ENCODE measurements at regions not wholly inside any gene's neighbourhood (a gene's known extent, or its start where the extent isn't known, plus 50 kb on each side); places are given as distances from the start of the nearest gene placed in this dataset.

- H3K27ac ChIP-seq (ENCODE audit: low read length) = no peak overlapping the region
- no peaks in the 10 kb centered on the region for H3K36me3 ChIP-seq (ENCODE audit: insufficient read depth, low read depth, low read length)
- H3K4me3 ChIP-seq (ENCODE audit: low read length) = no peak overlapping the region
- H3K27me3 ChIP-seq (ENCODE audit: insufficient read depth, low read length) = no peaks in the 10 kb centered on the region
- H3K9me3 ChIP-seq (ENCODE audit: insufficient read depth, low read depth, low read length) = no peaks in the 10 kb centered on the region
- H3K4me1 ChIP-seq (ENCODE audit: insufficient read depth, low read length) = no peaks in the 10 kb centered on the region
- no peak overlapping the region for H3K9ac ChIP-seq (ENCODE audit: low read depth, low read length)
Measured at GRCh38 chr6:105564121-105564902, 161.4 kb upstream of the PREP start.

GRCh38 chr6:105562027-105562426, 159.1 kb upstream of the PREP start:
- Histone ChIP-seq H3K27me3 (ENCODE audit: insufficient read depth, low read length) (no peaks in the 10 kb centered on the region), H3K4me3 (ENCODE audit: low read length) (no peak overlapping the region), H3K27ac (ENCODE audit: low read length) (no peak overlapping the region), H3K4me1 (ENCODE audit: insufficient read depth, low read length) (no peaks in the 10 kb centered on the region), H3K9me3 (ENCODE audit: insufficient read depth, low read depth, low read length) (no peaks in the 10 kb centered on the region), H3K9ac (ENCODE audit: low read depth, low read length) (no peak overlapping the region), H3K36me3 (ENCODE audit: insufficient read depth, low read depth, low read length) (no peaks in the 10 kb centered on the region)

GRCh38 chr6:105561486-105561885, 158.6 kb upstream of the PREP start:
- Histone ChIP-seq H3K36me3 (ENCODE audit: insufficient read depth, low read depth, low read length) (no peaks in the 10 kb centered on the region), H3K27ac (ENCODE audit: low read length) (no peak overlapping the region), H3K4me3 (ENCODE audit: low read length) (no peak overlapping the region), H3K9ac (ENCODE audit: low read depth, low read length) (no peak overlapping the region), H3K4me1 (ENCODE audit: insufficient read depth, low read length) (no peaks in the 10 kb centered on the region), H3K9me3 (ENCODE audit: insufficient read depth, low read depth, low read length) (no peaks in the 10 kb centered on the region), H3K27me3 (ENCODE audit: insufficient read depth, low read length) (no peaks in the 10 kb centered on the region)

GRCh38 chr6:105560611-105561066, 157.8 kb upstream of the PREP start:
- Histone ChIP-seq H3K9ac (ENCODE audit: low read depth, low read length) (no peak overlapping the region), H3K9me3 (ENCODE audit: insufficient read depth, low read depth, low read length) (no peaks in the 10 kb centered on the region), H3K27me3 (ENCODE audit: insufficient read depth, low read length) (no peaks in the 10 kb centered on the region), H3K36me3 (ENCODE audit: insufficient read depth, low read depth, low read length) (no peaks in the 10 kb centered on the region), H3K4me3 (ENCODE audit: low read length) (no peak overlapping the region), H3K4me1 (ENCODE audit: insufficient read depth, low read length) (no peaks in the 10 kb centered on the region), H3K27ac (ENCODE audit: low read length) (no peak overlapping the region)

GRCh38 chr6:105557291-105557690, 154.4 kb upstream of the PREP start:
- H3K27ac ChIP-seq (ENCODE audit: low read length) = no peak overlapping the region
- no peaks in the 10 kb centered on the region for H3K36me3 ChIP-seq (ENCODE audit: insufficient read depth, low read depth, low read length)
- H3K4me3 ChIP-seq (ENCODE audit: low read length) = no peak overlapping the region
- no peaks in the 10 kb centered on the region for H3K4me1 ChIP-seq (ENCODE audit: insufficient read depth, low read length)
- no peaks in the 10 kb centered on the region for H3K9me3 ChIP-seq (ENCODE audit: insufficient read depth, low read depth, low read length)
- no peak overlapping the region for H3K9ac ChIP-seq (ENCODE audit: low read depth, low read length)
- no peaks in the 10 kb centered on the region for H3K27me3 ChIP-seq (ENCODE audit: insufficient read depth, low read length)

- Histone ChIP-seq H3K9ac (ENCODE audit: low read depth, low read length) (no peak overlapping the region), H3K4me1 (ENCODE audit: insufficient read depth, low read length) (no peaks in the 10 kb centered on the region), H3K4me3 (ENCODE audit: low read length) (no peak overlapping the region), H3K36me3 (ENCODE audit: insufficient read depth, low read depth, low read length) (no peaks in the 10 kb centered on the region), H3K27ac (ENCODE audit: low read length) (no peak overlapping the region), H3K27me3 (ENCODE audit: insufficient read depth, low read length) (no peaks in the 10 kb centered on the region), H3K9me3 (ENCODE audit: insufficient read depth, low read depth, low read length) (no peaks in the 10 kb centered on the region)
Measured at GRCh38 chr6:105553171-105553570, 150.3 kb upstream of the PREP start.

- no peaks in the 10 kb centered on the region for H3K9me3 ChIP-seq (ENCODE audit: insufficient read depth, low read depth, low read length)
- H3K36me3 ChIP-seq (ENCODE audit: insufficient read depth, low read depth, low read length) = no peaks in the 10 kb centered on the region
- no peak overlapping the region for H3K9ac ChIP-seq (ENCODE audit: low read depth, low read length)
- H3K27me3 ChIP-seq (ENCODE audit: insufficient read depth, low read length) = no peaks in the 10 kb centered on the region
- H3K4me1 ChIP-seq (ENCODE audit: insufficient read depth, low read length) = no peaks in the 10 kb centered on the region
- H3K4me3 ChIP-seq (ENCODE audit: low read length) = no peak overlapping the region
- no peak overlapping the region for H3K27ac ChIP-seq (ENCODE audit: low read length)
Measured at GRCh38 chr6:105550955-105551620, 148.2 kb upstream of the PREP start.

GRCh38 chr6:105546754-105547153, 143.9 kb upstream of the PREP start:
- H3K27me3 ChIP-seq (ENCODE audit: insufficient read depth, low read length) = no peaks in the 10 kb centered on the region
- no peak overlapping the region for H3K4me3 ChIP-seq (ENCODE audit: low read length)
- H3K9me3 ChIP-seq (ENCODE audit: insufficient read depth, low read depth, low read length) = no peaks in the 10 kb centered on the region
- H3K9ac ChIP-seq (ENCODE audit: low read depth, low read length) = no peak overlapping the region
- H3K36me3 ChIP-seq (ENCODE audit: insufficient read depth, low read depth, low read length) = no peaks in the 10 kb centered on the region
- H3K4me1 ChIP-seq (ENCODE audit: insufficient read depth, low read length) = no peaks in the 10 kb centered on the region
- no peak overlapping the region for H3K27ac ChIP-seq (ENCODE audit: low read length)

- no peak overlapping the region for H3K9ac ChIP-seq (ENCODE audit: low read depth, low read length)
- no peak overlapping the region for H3K27ac ChIP-seq (ENCODE audit: low read length)
- H3K36me3 ChIP-seq (ENCODE audit: insufficient read depth, low read depth, low read length) = no peaks in the 10 kb centered on the region
- no peaks in the 10 kb centered on the region for H3K4me1 ChIP-seq (ENCODE audit: insufficient read depth, low read length)
- no peak overlapping the region for H3K4me3 ChIP-seq (ENCODE audit: low read length)
- H3K9me3 ChIP-seq (ENCODE audit: insufficient read depth, low read depth, low read length) = no peaks in the 10 kb centered on the region
- H3K27me3 ChIP-seq (ENCODE audit: insufficient read depth, low read length) = no peaks in the 10 kb centered on the region
Measured at GRCh38 chr6:105545947-105546731, 143.3 kb upstream of the PREP start.

GRCh38 chr6:105545228-105545920, 142.5 kb upstream of the PREP start:
- no peaks in the 10 kb centered on the region for H3K36me3 ChIP-seq (ENCODE audit: insufficient read depth, low read depth, low read length)
- no peaks in the 10 kb centered on the region for H3K27me3 ChIP-seq (ENCODE audit: insufficient read depth, low read length)
- H3K4me1 ChIP-seq (ENCODE audit: insufficient read depth, low read length) = no peaks in the 10 kb centered on the region
- H3K9me3 ChIP-seq (ENCODE audit: insufficient read depth, low read depth, low read length) = no peaks in the 10 kb centered on the region
- no peak overlapping the region for H3K9ac ChIP-seq (ENCODE audit: low read depth, low read length)
- H3K27ac ChIP-seq (ENCODE audit: low read length) = no peak overlapping the region
- H3K4me3 ChIP-seq (ENCODE audit: low read length) = no peak overlapping the region

GRCh38 chr6:105539911-105540310, 137.0 kb upstream of the PREP start:
- Histone ChIP-seq H3K27ac (ENCODE audit: low read length) (no peak overlapping the region), H3K4me3 (ENCODE audit: low read length) (no peak overlapping the region), H3K9me3 (ENCODE audit: insufficient read depth, low read depth, low read length) (no peaks in the 10 kb centered on the region), H3K9ac (ENCODE audit: low read depth, low read length) (no peak overlapping the region), H3K27me3 (ENCODE audit: insufficient read depth, low read length) (no peaks in the 10 kb centered on the region), H3K36me3 (ENCODE audit: insufficient read depth, low read depth, low read length) (no peaks in the 10 kb centered on the region), H3K4me1 (ENCODE audit: insufficient read depth, low read length) (no peaks in the 10 kb centered on the region)
